ENCODE measurements at regions not wholly inside any gene's neighbourhood (a gene's known extent, or its start where the extent isn't known, plus 50 kb on each side); places are given as distances from the start of the nearest gene placed in this dataset.

- no peak overlapping the region for H3K4me3 ChIP-seq (ENCODE audit: low read length)
- no peak overlapping the region for H2AFZ ChIP-seq (ENCODE audit: low read length)
- no peaks in the 10 kb centered on the region for H4K20me1 ChIP-seq (ENCODE audit: insufficient read depth, low read length)
- DNase-seq, result no peak
- H3K4me2 ChIP-seq (ENCODE audit: low read depth, low read length), result no peak overlapping the region
- no peaks in the 10 kb centered on the region for H3K79me2 ChIP-seq (ENCODE audit: low read length)
- no peak overlapping the region for H3K27ac ChIP-seq (ENCODE audit: low read length)
- H3F3A ChIP-seq (ENCODE audit: insufficient read depth, low read length), result no peaks in the 10 kb centered on the region
- H3K4me1 ChIP-seq (ENCODE audit: low read length), result no peaks in the 10 kb centered on the region
- TF ChIP-seq CTCF (IDR thresholded peaks at IDR 0.05; ENCODE audit: low read length) (no peak), EZH2phosphoT487 (IDR thresholded peaks at IDR 0.05; ENCODE audit: low read length) (no peak), EZH2 (optimal IDR thresholded peaks at IDR 0.05; ENCODE audit: low read depth, low read length) (no peak)
- no peaks in the 10 kb centered on the region for H3K9me3 ChIP-seq (replicated peaks; ENCODE audit: insufficient read depth, low read length)
- no peak overlapping the region for H3K9ac ChIP-seq (ENCODE audit: low read length)
- no peaks in the 10 kb centered on the region for H3K9me2 ChIP-seq (replicated peaks; ENCODE audit: insufficient read depth, low read length)
- H3K27me3 ChIP-seq (replicated peaks; ENCODE audit: insufficient read depth, low read length), result no peaks in the 10 kb centered on the region
- H3K36me3 ChIP-seq (replicated peaks; ENCODE audit: insufficient read depth, low read length), result no peaks in the 10 kb centered on the region
Measured at GRCh38 chr4:189365451-189365850, 575.2 kb upstream of the FRG1 start.

- no peaks in the 10 kb centered on the region for H3K27me3 ChIP-seq (replicated peaks; ENCODE audit: insufficient read depth, low read length)
- H3K4me1 ChIP-seq (ENCODE audit: low read length), result no peaks in the 10 kb centered on the region
- no peaks in the 10 kb centered on the region for H4K20me1 ChIP-seq (ENCODE audit: insufficient read depth, low read length)
- H3K9ac ChIP-seq (ENCODE audit: low read length), result no peak overlapping the region
- no peak overlapping the region for H3K27ac ChIP-seq (ENCODE audit: low read length)
- no peaks in the 10 kb centered on the region for H3K36me3 ChIP-seq (replicated peaks; ENCODE audit: insufficient read depth, low read length)
- TF ChIP-seq EZH2phosphoT487 (IDR thresholded peaks at IDR 0.05; ENCODE audit: low read length), result no peak
- TF ChIP-seq CTCF (IDR thresholded peaks at IDR 0.05; ENCODE audit: low read length), result no peak
- no peak for TF ChIP-seq EZH2 (optimal IDR thresholded peaks at IDR 0.05; ENCODE audit: low read depth, low read length)
- no peak for DNase-seq
- no peaks in the 10 kb centered on the region for H3K9me2 ChIP-seq (replicated peaks; ENCODE audit: insufficient read depth, low read length)
- H3K79me2 ChIP-seq (ENCODE audit: low read length), result no peaks in the 10 kb centered on the region
- no peak overlapping the region for H3K4me3 ChIP-seq (ENCODE audit: low read length)
- no peaks in the 10 kb centered on the region for H3F3A ChIP-seq (ENCODE audit: insufficient read depth, low read length)
- no peaks in the 10 kb centered on the region for H3K9me3 ChIP-seq (replicated peaks; ENCODE audit: insufficient read depth, low read length)
- no peak overlapping the region for H2AFZ ChIP-seq (ENCODE audit: low read length)
- H3K4me2 ChIP-seq (ENCODE audit: low read depth, low read length), result no peak overlapping the region
Measured at GRCh38 chr4:189367832-189368231, 572.8 kb upstream of the FRG1 start.

DNA sequence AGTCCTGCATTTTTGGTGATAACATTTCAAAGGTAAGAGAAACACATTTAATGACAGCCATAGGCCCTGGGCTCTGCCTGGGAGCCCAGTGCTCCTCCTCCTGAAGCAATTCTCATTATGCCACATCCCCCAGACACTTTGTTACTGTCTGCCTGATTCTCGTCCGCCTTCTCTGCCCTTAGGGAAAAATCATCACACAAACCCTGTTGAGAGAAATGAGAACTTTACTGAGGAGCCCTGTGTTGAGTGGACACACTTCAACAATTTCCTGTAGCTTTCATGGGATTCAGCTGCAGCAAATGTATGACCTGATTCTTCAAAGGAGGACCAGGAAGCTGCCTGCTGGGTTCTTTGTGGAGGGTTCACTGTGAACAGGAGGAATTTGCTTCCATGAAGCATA lies 566.5 kb upstream of the FRG1 start:
- Histone ChIP-seq H3K27me3 (replicated peaks; ENCODE audit: insufficient read depth, low read length) (no peaks in the 10 kb centered on the region), H3K9me2 (replicated peaks; ENCODE audit: insufficient read depth, low read length) (no peaks in the 10 kb centered on the region), H3K36me3 (replicated peaks; ENCODE audit: insufficient read depth, low read length) (no peaks in the 10 kb centered on the region), H3K4me2 (ENCODE audit: low read depth, low read length) (no peak overlapping the region), H3K79me2 (ENCODE audit: low read length) (no peaks in the 10 kb centered on the region), H2AFZ (ENCODE audit: low read length) (no peak overlapping the region), H3K4me1 (ENCODE audit: low read length) (no peaks in the 10 kb centered on the region), H3F3A (ENCODE audit: insufficient read depth, low read length) (no peaks in the 10 kb centered on the region), H3K27ac (ENCODE audit: low read length) (no peak overlapping the region), H3K4me3 (ENCODE audit: low read length) (no peak overlapping the region), H4K20me1 (ENCODE audit: insufficient read depth, low read length) (no peaks in the 10 kb centered on the region), H3K9me3 (replicated peaks; ENCODE audit: insufficient read depth, low read length) (no peaks in the 10 kb centered on the region), H3K9ac (ENCODE audit: low read length) (no peak overlapping the region)
- DNase-seq, result no peak
- TF ChIP-seq EZH2 (optimal IDR thresholded peaks at IDR 0.05; ENCODE audit: low read depth, low read length) (no peak), CTCF (IDR thresholded peaks at IDR 0.05; ENCODE audit: low read length) (no peak), EZH2phosphoT487 (IDR thresholded peaks at IDR 0.05; ENCODE audit: low read length) (no peak)
